ENCODE measurements at regions not wholly inside any gene's neighbourhood (a gene's known extent, or its start where the extent isn't known, plus 50 kb on each side); places are given as distances from the start of the nearest gene placed in this dataset.

DNA sequence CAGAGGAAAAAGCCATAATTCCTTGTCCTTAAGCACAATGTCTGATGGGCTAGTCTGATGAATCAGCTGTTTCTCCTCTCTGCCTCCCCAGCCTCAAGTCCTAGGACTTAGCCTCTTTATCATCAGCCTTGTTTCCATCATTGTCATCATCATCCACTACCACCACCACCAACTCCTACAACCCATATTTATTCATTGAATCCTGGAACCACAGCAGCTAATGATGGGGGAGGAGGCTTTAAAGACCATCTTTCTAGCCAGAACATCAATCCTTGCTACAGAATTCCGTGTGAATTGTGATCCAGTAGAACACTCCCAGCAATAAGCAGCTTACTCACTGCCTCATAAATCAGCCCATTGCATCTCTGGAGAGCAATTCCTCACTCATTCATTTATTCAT, 97.6 kb upstream of the TMEM132E start (continued):
- TF ChIP-seq, protein P1, sequence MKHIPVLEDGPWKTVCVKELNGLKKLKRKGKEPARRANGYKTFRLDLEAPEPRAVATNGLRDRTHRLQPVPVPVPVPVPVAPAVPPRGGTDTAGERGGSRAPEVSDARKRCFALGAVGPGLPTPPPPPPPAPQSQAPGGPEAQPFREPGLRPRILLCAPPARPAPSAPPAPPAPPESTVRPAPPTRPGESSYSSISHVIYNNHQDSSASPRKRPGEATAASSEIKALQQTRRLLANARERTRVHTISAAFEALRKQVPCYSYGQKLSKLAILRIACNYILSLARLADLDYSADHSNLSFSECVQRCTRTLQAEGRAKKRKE (CRISPR knock-in tag; IDR thresholded peaks at IDR 0.05; ENCODE audit: low read depth): no peak
- TF ChIP-seq HOXA7 (CRISPR knock-in tag; IDR thresholded peaks at IDR 0.05): no peak

- POLR2A ChIA-PET: no interaction called here
These were observed 100.0 kb upstream of the TMEM132E start for GRCh38 chr17:34479371-34479770.

DNA sequence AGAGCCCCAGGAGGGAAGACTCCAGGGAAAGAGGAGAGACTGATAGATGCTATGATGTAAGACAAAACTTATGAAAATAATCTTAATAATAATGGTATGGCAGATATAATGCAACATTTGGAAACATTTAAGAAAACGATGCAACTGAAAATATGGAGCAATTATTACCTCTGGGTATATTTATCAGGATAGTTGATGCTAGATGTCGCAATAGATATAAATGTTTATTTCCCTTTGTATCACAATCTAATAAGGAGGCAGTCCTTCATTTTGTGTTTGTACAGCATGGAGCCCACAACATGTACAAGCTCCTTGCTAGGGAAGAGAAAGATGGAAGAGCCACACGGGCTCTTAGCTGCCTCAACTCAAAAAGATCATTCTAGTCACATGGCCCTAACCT, 101.1 kb upstream of the TMEM132E start:
- DNase-seq (ENCODE audit: low read depth in 1 of 2, low spot score in 1 of 2): no peak
- H3K27ac ChIP-seq: no peak overlapping the region
- ChIA-PET POLR2A (no interaction called here), CTCF (no interaction called here)
- WGBS (ENCODE audit: missing lambda C conversion rate): 10% methylated on average over 3 of the region's 3 CpGs
- FAIRE-seq: no peak
- H3K4me3 ChIP-seq: no peak overlapping the region
- no peak overlapping the region for H3K4me2 ChIP-seq
- no peaks in the 10 kb centered on the region for H3K4me1 ChIP-seq
- ATAC-seq: no peak
- TF ChIP-seq HOXA7 (CRISPR knock-in tag; IDR thresholded peaks at IDR 0.05) (no peak), PBX3 (IDR thresholded peaks at IDR 0.05) (no peak), HDAC2 (IDR thresholded peaks at IDR 0.05) (no peak), FOXS1 (CRISPR knock-in tag; IDR thresholded peaks at IDR 0.05) (no peak)
- TF ChIP-seq, protein P2, sequence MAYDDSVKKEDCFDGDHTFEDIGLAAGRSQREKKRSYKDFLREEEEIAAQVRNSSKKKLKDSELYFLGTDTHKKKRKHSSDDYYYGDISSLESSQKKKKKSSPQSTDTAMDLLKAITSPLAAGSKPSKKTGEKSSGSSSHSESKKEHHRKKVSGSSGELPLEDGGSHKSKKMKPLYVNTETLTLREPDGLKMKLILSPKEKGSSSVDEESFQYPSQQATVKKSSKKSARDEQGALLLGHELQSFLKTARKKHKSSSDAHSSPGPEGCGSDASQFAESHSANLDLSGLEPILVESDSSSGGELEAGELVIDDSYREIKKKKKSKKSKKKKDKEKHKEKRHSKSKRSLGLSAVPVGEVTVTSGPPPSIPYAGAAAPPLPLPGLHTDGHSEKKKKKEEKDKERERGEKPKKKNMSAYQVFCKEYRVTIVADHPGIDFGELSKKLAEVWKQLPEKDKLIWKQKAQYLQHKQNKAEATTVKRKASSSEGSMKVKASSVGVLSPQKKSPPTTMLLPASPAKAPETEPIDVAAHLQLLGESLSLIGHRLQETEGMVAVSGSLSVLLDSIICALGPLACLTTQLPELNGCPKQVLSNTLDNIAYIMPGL (CRISPR knock-in tag; IDR thresholded peaks at IDR 0.05; ENCODE audit: borderline replicate concordance): no peak
- no peaks in the 10 kb centered on the region for H3K9me3 ChIP-seq

More at GRCh38 chr17:34479371-34479770, 100.0 kb upstream of the TMEM132E start:
- Histone ChIP-seq H3K4me2 (no peak overlapping the region), H3K27ac (no peak overlapping the region), H3K4me3 (no peak overlapping the region), H3K4me1 (no peaks in the 10 kb centered on the region), H3K9me3 (no peaks in the 10 kb centered on the region)
- DNase-seq (ENCODE audit: low read depth in 1 of 2, low spot score in 1 of 2) (no peak), ATAC-seq (no peak), FAIRE-seq (no peak)
- 4% methylated on average over 5 of the region's 6 CpGs for WGBS (ENCODE audit: missing lambda C conversion rate)
- CTCF ChIA-PET: no interaction called here
- no peak for TF ChIP-seq ELK1 (IDR thresholded peaks at IDR 0.05; ENCODE audit: low read depth, low read length)
- TF ChIP-seq ZFP36 (IDR thresholded peaks at IDR 0.05; ENCODE audit: borderline replicate concordance, partially characterized antibody): no peak
- TF ChIP-seq FOSL2 (IDR thresholded peaks at IDR 0.05): no peak
- TF ChIP-seq FOSL2 (CRISPR knock-in tag; IDR thresholded peaks at IDR 0.05): no peak
- no peak for TF ChIP-seq EP300 (IDR thresholded peaks at IDR 0.05)
- TF ChIP-seq EHF (CRISPR knock-in tag; IDR thresholded peaks at IDR 0.05): no peak
- TF ChIP-seq JUN (IDR thresholded peaks at IDR 0.05): no peak
- TF ChIP-seq RFX5 (IDR thresholded peaks at IDR 0.05): no peak
- TF ChIP-seq, protein P3, sequence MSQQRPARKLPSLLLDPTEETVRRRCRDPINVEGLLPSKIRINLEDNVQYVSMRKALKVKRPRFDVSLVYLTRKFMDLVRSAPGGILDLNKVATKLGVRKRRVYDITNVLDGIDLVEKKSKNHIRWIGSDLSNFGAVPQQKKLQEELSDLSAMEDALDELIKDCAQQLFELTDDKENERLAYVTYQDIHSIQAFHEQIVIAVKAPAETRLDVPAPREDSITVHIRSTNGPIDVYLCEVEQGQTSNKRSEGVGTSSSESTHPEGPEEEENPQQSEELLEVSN (IDR thresholded peaks at IDR 0.05; ENCODE audit: borderline replicate concordance, low read depth): no peak
- no peak for TF ChIP-seq HDAC2 (IDR thresholded peaks at IDR 0.05)
- TF ChIP-seq, protein P4, sequence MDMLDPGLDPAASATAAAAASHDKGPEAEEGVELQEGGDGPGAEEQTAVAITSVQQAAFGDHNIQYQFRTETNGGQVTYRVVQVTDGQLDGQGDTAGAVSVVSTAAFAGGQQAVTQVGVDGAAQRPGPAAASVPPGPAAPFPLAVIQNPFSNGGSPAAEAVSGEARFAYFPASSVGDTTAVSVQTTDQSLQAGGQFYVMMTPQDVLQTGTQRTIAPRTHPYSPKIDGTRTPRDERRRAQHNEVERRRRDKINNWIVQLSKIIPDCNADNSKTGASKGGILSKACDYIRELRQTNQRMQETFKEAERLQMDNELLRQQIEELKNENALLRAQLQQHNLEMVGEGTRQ (IDR thresholded peaks at IDR 0.05): no peak
- TF ChIP-seq CHD4 (IDR thresholded peaks at IDR 0.05; ENCODE audit: borderline replicate concordance): no peak
- no peak for TF ChIP-seq PBX3 (IDR thresholded peaks at IDR 0.05)
- TF ChIP-seq, protein P5, sequence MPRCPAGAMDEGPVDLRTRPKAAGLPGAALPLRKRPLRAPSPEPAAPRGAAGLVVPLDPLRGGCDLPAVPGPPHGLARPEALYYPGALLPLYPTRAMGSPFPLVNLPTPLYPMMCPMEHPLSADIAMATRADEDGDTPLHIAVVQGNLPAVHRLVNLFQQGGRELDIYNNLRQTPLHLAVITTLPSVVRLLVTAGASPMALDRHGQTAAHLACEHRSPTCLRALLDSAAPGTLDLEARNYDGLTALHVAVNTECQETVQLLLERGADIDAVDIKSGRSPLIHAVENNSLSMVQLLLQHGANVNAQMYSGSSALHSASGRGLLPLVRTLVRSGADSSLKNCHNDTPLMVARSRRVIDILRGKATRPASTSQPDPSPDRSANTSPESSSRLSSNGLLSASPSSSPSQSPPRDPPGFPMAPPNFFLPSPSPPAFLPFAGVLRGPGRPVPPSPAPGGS (IDR thresholded peaks at IDR 0.05): no peak

Measured in A549 (cell line).